Inferior parietal cortex (tissue), 1 donor: ENCODE measurements at regions not wholly inside any gene's neighbourhood (a gene's known extent, or its start where the extent isn't known, plus 50 kb on each side); places are given as distances from the start of the nearest gene placed in this dataset.

ENCODE experiments used
- DNase-seq: peaks from one replicate; pipeline ENCODE4 v3.0.0-alpha.2; 2016; ENCODE audit errors: extremely low spot score

- DNase-seq: no peak
Observed at GRCh38 chr11:86120807-86121206, 51.9 kb upstream of the PICALM start.

- DNase-seq: no peak
Observed at GRCh38 chr11:86119906-86120305, 51.0 kb upstream of the PICALM start.

GRCh38 chr11:86119077-86119476 lies 50.2 kb upstream of the PICALM start:
- DNase-seq: no peak
